ENCODE measurements at regions not wholly inside any gene's neighbourhood (a gene's known extent, or its start where the extent isn't known, plus 50 kb on each side); places are given as distances from the start of the nearest gene placed in this dataset.

- Histone ChIP-seq H3K36me3 (ENCODE audit: control insufficient read depth in 3 of 3, insufficient read depth in 3 of 3, low read length in 3 of 3) (no peaks in the 10 kb centered on the region), H3K4me3 (ENCODE audit: low read length in 3 of 3) (no peak overlapping the region), H3K4me1 (ENCODE audit: control insufficient read depth in 3 of 3, insufficient read depth in 3 of 3, low read length in 3 of 3) (no peaks in the 10 kb centered on the region), H3K9me3 (ENCODE audit: control insufficient read depth in 3 of 3, low read length in 3 of 3) (no peaks in the 10 kb centered on the region), H3K9ac (ENCODE audit: low read depth in 1 of 3, low read length in 3 of 3) (no peak overlapping the region), H3K27ac (ENCODE audit: low read depth, low read length) (no peak overlapping the region), H3K27me3 (ENCODE audit: control insufficient read depth in 3 of 3, insufficient read depth in 3 of 3, low read length in 3 of 3) (peaks cover 0 to 2% (median 0%) of the 10 kb centered on the region in 3 donors)
Measured at GRCh38 chr5:115072266-115073064, 97.2 kb downstream of the TRIM36 start.

- no peak overlapping the region for H3K27ac ChIP-seq (ENCODE audit: low read depth, low read length)
Measured at GRCh38 chr5:115070737-115071136, 99.0 kb downstream of the TRIM36 start.

GRCh38 chr5:115069087-115069968, 100.4 kb downstream of the TRIM36 start:
- Histone ChIP-seq H3K9ac (ENCODE audit: low read depth in 1 of 3, low read length in 3 of 3) (no peak overlapping the region), H3K9me3 (ENCODE audit: control insufficient read depth in 3 of 3, low read length in 3 of 3) (no peaks in the 10 kb centered on the region), H3K4me3 (ENCODE audit: low read length in 3 of 3) (no peak overlapping the region), H3K4me1 (ENCODE audit: control insufficient read depth in 3 of 3, insufficient read depth in 3 of 3, low read length in 3 of 3) (no peaks in the 10 kb centered on the region), H3K27me3 (ENCODE audit: control insufficient read depth in 3 of 3, insufficient read depth in 3 of 3, low read length in 3 of 3) (peaks cover 0 to 2% (median 0%) of the 10 kb centered on the region in 3 donors), H3K27ac (ENCODE audit: low read depth, low read length) (no peak overlapping the region), H3K36me3 (ENCODE audit: control insufficient read depth in 3 of 3, insufficient read depth in 3 of 3, low read length in 3 of 3) (no peaks in the 10 kb centered on the region)

More at GRCh38 chr5:115070737-115071136, 99.0 kb downstream of the TRIM36 start:
- H3K36me3 ChIP-seq (ENCODE audit: control insufficient read depth in 3 of 3, insufficient read depth in 3 of 3, low read length in 3 of 3): no peaks in the 10 kb centered on the region
- no peaks in the 10 kb centered on the region for H3K9me3 ChIP-seq (ENCODE audit: control insufficient read depth in 3 of 3, low read length in 3 of 3)
- H3K4me1 ChIP-seq (ENCODE audit: control insufficient read depth in 3 of 3, insufficient read depth in 3 of 3, low read length in 3 of 3): no peaks in the 10 kb centered on the region
- no peak overlapping the region for H3K4me3 ChIP-seq (ENCODE audit: low read length in 3 of 3)
- H3K27me3 ChIP-seq (ENCODE audit: control insufficient read depth in 3 of 3, insufficient read depth in 3 of 3, low read length in 3 of 3): peaks cover 0 to 2% (median 0%) of the 10 kb centered on the region in 3 donors
- H3K9ac ChIP-seq (ENCODE audit: low read depth in 1 of 3, low read length in 3 of 3): no peak overlapping the region

GRCh38 chr5:115068239-115069086, 101.2 kb downstream of the TRIM36 start:
- H3K27me3 ChIP-seq (ENCODE audit: control insufficient read depth in 3 of 3, insufficient read depth in 3 of 3, low read length in 3 of 3): peaks cover 0 to 2% (median 0%) of the 10 kb centered on the region in 3 donors
- H3K36me3 ChIP-seq (ENCODE audit: control insufficient read depth in 3 of 3, insufficient read depth in 3 of 3, low read length in 3 of 3): no peaks in the 10 kb centered on the region
- H3K4me1 ChIP-seq (ENCODE audit: control insufficient read depth in 3 of 3, insufficient read depth in 3 of 3, low read length in 3 of 3): no peaks in the 10 kb centered on the region
- H3K4me3 ChIP-seq (ENCODE audit: low read length in 3 of 3): no peak overlapping the region
- no peak overlapping the region for H3K27ac ChIP-seq (ENCODE audit: low read depth, low read length)
- H3K9me3 ChIP-seq (ENCODE audit: control insufficient read depth in 3 of 3, low read length in 3 of 3): no peaks in the 10 kb centered on the region
- no peak overlapping the region for H3K9ac ChIP-seq (ENCODE audit: low read depth in 1 of 3, low read length in 3 of 3)

GRCh38 chr5:115064380-115064779, 105.3 kb downstream of the TRIM36 start:
- Histone ChIP-seq H3K27me3 (ENCODE audit: control insufficient read depth in 3 of 3, insufficient read depth in 3 of 3, low read length in 3 of 3) (no peaks in the 10 kb centered on the region), H3K4me3 (ENCODE audit: low read length in 3 of 3) (no peak overlapping the region), H3K9ac (ENCODE audit: low read depth in 1 of 3, low read length in 3 of 3) (no peak overlapping the region), H3K9me3 (ENCODE audit: control insufficient read depth in 3 of 3, low read length in 3 of 3) (no peaks in the 10 kb centered on the region), H3K4me1 (ENCODE audit: control insufficient read depth in 3 of 3, insufficient read depth in 3 of 3, low read length in 3 of 3) (no peaks in the 10 kb centered on the region), H3K36me3 (ENCODE audit: control insufficient read depth in 3 of 3, insufficient read depth in 3 of 3, low read length in 3 of 3) (no peaks in the 10 kb centered on the region), H3K27ac (ENCODE audit: low read depth, low read length) (no peak overlapping the region)

GRCh38 chr5:115054387-115054951, 115.2 kb downstream of the TRIM36 start:
- Histone ChIP-seq H3K4me3 (ENCODE audit: low read length in 3 of 3) (no peak overlapping the region), H3K36me3 (ENCODE audit: control insufficient read depth in 3 of 3, insufficient read depth in 3 of 3, low read length in 3 of 3) (no peaks in the 10 kb centered on the region), H3K27ac (ENCODE audit: low read depth, low read length) (no peak overlapping the region), H3K27me3 (ENCODE audit: control insufficient read depth in 3 of 3, insufficient read depth in 3 of 3, low read length in 3 of 3) (no peaks in the 10 kb centered on the region), H3K9ac (ENCODE audit: low read depth in 1 of 3, low read length in 3 of 3) (no peak overlapping the region), H3K9me3 (ENCODE audit: control insufficient read depth in 3 of 3, low read length in 3 of 3) (no peaks in the 10 kb centered on the region), H3K4me1 (ENCODE audit: control insufficient read depth in 3 of 3, insufficient read depth in 3 of 3, low read length in 3 of 3) (no peaks in the 10 kb centered on the region)

GRCh38 chr5:115052948-115053347, 116.8 kb downstream of the TRIM36 start:
- Histone ChIP-seq H3K9ac (ENCODE audit: low read depth in 1 of 3, low read length in 3 of 3) (no peak overlapping the region), H3K4me3 (ENCODE audit: low read length in 3 of 3) (no peak overlapping the region), H3K27ac (ENCODE audit: low read depth, low read length) (no peak overlapping the region), H3K4me1 (ENCODE audit: control insufficient read depth in 3 of 3, insufficient read depth in 3 of 3, low read length in 3 of 3) (no peaks in the 10 kb centered on the region), H3K27me3 (ENCODE audit: control insufficient read depth in 3 of 3, insufficient read depth in 3 of 3, low read length in 3 of 3) (no peaks in the 10 kb centered on the region), H3K36me3 (ENCODE audit: control insufficient read depth in 3 of 3, insufficient read depth in 3 of 3, low read length in 3 of 3) (no peaks in the 10 kb centered on the region), H3K9me3 (ENCODE audit: control insufficient read depth in 3 of 3, low read length in 3 of 3) (no peaks in the 10 kb centered on the region)

GRCh38 chr5:115050866-115051265, 118.8 kb downstream of the TRIM36 start:
- no peak overlapping the region for H3K9ac ChIP-seq (ENCODE audit: low read depth in 1 of 3, low read length in 3 of 3)
- H3K4me1 ChIP-seq (ENCODE audit: control insufficient read depth in 3 of 3, insufficient read depth in 3 of 3, low read length in 3 of 3): no peaks in the 10 kb centered on the region
- H3K9me3 ChIP-seq (ENCODE audit: control insufficient read depth in 3 of 3, low read length in 3 of 3): no peaks in the 10 kb centered on the region
- no peaks in the 10 kb centered on the region for H3K36me3 ChIP-seq (ENCODE audit: control insufficient read depth in 3 of 3, insufficient read depth in 3 of 3, low read length in 3 of 3)
- no peak overlapping the region for H3K27ac ChIP-seq (ENCODE audit: low read depth, low read length)
- no peaks in the 10 kb centered on the region for H3K27me3 ChIP-seq (ENCODE audit: control insufficient read depth in 3 of 3, insufficient read depth in 3 of 3, low read length in 3 of 3)
- H3K4me3 ChIP-seq (ENCODE audit: low read length in 3 of 3): no peak overlapping the region

GRCh38 chr5:115033861-115034260, 135.8 kb downstream of the TRIM36 start:
- no peak overlapping the region for H3K27ac ChIP-seq (ENCODE audit: low read depth, low read length)
- H3K9ac ChIP-seq (ENCODE audit: low read depth in 1 of 3, low read length in 3 of 3): no peak overlapping the region
- no peak overlapping the region for H3K4me3 ChIP-seq (ENCODE audit: low read length in 3 of 3)

More at GRCh38 chr5:115033861-115034260, 135.8 kb downstream of the TRIM36 start:
- Histone ChIP-seq H3K27me3 (ENCODE audit: control insufficient read depth in 3 of 3, insufficient read depth in 3 of 3, low read length in 3 of 3) (no peaks in the 10 kb centered on the region), H3K4me1 (ENCODE audit: control insufficient read depth in 3 of 3, insufficient read depth in 3 of 3, low read length in 3 of 3) (no peaks in the 10 kb centered on the region), H3K9me3 (ENCODE audit: control insufficient read depth in 3 of 3, low read length in 3 of 3) (no peaks in the 10 kb centered on the region), H3K36me3 (ENCODE audit: control insufficient read depth in 3 of 3, insufficient read depth in 3 of 3, low read length in 3 of 3) (no peaks in the 10 kb centered on the region)
